Fibroblast of pulmonary artery (primary cell): ENCODE measurements at regions not wholly inside any gene's neighbourhood (a gene's known extent, or its start where the extent isn't known, plus 50 kb on each side); places are given as distances from the start of the nearest gene placed in this dataset.

Experiments
- DNase-seq: peaks from one replicate; pipeline ENCODE4 v3.0.0-alpha.2; 2010; ENCODE audit warnings: low read depth
- H3K4me3 ChIP-seq: replicated peaks from 2 replicates; pipeline ENCODE4 v1.5.1; 2011; ENCODE audit warnings: low read depth, mild to moderate bottlenecking, control low read depth, low read length, moderate library complexity
- TF ChIP-seq, protein P1 (sequence below): IDR thresholded peaks from 2 replicates; pipeline ENCODE4 v1.5.1; 2011; ENCODE audit warnings: mild to moderate bottlenecking, control low read depth, low read length, inconsistent platforms; ENCODE audit errors: missing control alignments

DNA sequence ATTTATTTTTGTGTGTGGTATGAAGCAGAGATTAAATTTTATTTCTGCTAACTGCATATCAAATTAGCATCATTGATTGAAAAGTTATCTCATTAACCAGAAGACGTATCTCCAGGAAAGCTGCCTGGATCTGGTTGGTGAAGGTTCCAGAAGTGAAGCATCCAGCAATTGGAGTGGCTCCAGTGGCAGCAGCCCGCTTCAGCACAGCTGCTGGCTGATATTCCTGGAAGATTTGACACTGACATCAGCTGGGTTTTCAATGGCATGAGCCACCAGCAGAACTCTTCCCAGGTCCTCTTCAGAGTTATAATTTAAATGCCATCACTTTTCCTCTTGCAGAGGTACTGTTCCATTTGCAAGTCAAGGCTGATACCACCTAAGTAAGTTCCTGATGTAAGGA lies 363.5 kb downstream of the BCKDHB start:
- TF ChIP-seq, protein P1, sequence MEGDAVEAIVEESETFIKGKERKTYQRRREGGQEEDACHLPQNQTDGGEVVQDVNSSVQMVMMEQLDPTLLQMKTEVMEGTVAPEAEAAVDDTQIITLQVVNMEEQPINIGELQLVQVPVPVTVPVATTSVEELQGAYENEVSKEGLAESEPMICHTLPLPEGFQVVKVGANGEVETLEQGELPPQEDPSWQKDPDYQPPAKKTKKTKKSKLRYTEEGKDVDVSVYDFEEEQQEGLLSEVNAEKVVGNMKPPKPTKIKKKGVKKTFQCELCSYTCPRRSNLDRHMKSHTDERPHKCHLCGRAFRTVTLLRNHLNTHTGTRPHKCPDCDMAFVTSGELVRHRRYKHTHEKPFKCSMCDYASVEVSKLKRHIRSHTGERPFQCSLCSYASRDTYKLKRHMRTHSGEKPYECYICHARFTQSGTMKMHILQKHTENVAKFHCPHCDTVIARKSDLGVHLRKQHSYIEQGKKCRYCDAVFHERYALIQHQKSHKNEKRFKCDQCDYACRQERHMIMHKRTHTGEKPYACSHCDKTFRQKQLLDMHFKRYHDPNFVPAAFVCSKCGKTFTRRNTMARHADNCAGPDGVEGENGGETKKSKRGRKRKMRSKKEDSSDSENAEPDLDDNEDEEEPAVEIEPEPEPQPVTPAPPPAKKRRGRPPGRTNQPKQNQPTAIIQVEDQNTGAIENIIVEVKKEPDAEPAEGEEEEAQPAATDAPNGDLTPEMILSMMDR = no peak
- H3K4me3 ChIP-seq = no peak overlapping the region
- DNase-seq = no peak

DNA sequence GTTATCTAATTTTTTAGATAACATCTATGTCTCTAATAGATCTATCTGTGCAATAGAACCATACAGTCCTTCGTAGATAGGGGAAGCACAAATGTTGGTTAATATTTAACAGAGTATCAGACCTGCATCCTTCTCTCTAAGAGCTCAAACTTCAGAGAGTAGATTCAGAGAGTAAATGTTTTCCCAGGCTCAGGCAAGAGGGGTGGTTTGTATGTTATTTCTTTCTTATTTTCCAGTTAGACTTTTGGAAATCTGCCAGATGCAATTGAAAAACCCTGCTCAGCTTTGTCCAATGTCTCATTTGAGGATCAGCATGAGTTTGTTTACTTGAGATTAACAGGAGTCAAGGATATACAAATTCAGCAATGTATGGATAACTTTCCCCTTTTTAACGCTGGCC lies 361.9 kb downstream of the BCKDHB start:
- no peak overlapping the region for H3K4me3 ChIP-seq
- TF ChIP-seq, protein P1 = no peak
- no peak for DNase-seq

DNA sequence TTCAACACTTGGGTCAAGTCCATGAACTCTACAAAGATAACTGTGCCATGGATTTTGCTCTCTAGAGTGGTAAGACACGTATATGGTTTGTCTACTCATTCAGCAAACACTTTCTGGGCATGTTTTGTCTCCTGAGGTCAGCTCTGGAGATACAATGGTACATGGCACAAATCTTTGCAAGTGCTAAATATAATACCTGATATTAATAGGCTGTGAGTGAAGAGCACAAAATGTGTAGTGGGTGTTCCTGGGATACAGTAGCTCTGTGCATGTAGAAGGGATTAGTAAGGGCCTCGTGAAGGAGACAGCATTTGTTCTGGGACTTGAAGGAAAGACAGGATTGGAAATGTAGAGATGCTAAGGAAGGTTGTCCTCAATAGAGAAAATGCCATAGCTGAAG lies 360.9 kb downstream of the BCKDHB start:
- TF ChIP-seq, protein P1 = no peak
- DNase-seq = no peak

DNA sequence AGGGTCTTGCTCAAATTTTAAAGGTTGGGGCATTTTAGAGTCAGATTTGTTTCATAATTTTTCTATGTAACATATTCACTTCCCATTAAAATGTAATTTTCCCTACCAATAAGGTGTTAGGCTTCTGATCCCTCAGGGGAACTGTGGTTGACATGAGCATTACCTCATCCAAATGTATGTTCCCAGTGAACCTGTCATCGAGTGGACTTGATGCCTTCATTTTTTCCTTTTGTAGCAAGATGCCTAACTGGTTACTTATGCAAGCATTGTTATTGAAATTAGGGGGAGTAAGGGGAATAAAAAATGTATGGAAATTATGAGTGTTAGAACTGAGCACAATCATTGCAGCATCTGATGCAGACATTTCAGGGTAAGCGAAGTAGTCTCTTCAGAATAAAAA lies 360.5 kb downstream of the BCKDHB start:
- TF ChIP-seq, protein P1 = no peak
- no peak overlapping the region for H3K4me3 ChIP-seq
- DNase-seq = no peak

More for the DNA sequence above, 360.9 kb downstream of the BCKDHB start:
- H3K4me3 ChIP-seq = no peak overlapping the region

DNA sequence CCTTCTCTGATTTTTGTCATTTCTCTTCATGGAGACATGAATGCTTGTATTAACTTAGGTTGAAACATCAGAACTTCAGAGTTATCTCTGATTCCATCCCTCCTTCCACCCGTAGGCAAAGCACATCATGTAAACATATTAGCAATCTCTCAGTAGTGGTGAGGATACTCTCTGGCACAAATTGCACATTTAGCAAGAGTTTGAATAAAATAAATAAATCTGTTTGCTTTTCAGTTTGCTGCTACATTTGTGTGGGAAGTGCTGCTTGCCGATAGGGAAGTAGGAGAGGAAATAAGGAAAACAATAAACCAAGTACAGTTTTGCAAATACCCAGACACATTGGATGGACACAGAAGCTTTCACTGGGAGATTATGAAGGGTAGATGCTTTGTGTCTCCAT lies 359.0 kb downstream of the BCKDHB start:
- no peak overlapping the region for H3K4me3 ChIP-seq
- TF ChIP-seq, protein P1 = no peak
- DNase-seq = no peak

DNA sequence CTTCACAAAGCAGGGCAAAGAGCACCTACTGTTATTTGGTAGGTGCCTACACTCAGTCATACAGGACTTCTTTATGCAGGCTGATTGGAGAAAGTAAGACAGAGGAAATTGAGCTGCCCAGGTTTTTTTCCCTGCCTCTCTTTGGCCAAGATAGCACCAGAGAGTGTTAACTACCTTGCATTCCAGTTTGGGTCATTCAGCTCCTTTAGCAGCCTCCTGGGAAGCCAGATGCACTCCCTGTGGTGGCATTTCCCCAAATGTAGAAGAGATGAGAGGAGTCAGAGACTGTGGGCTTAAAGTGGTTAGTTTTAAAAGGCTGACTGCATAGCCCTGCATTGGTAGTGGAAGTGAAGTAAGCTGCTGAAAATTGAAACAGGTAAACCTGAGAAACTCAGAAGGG lies 358.4 kb downstream of the BCKDHB start:
- no peak for DNase-seq
- TF ChIP-seq, protein P1 = no peak
- H3K4me3 ChIP-seq = no peak overlapping the region

DNA sequence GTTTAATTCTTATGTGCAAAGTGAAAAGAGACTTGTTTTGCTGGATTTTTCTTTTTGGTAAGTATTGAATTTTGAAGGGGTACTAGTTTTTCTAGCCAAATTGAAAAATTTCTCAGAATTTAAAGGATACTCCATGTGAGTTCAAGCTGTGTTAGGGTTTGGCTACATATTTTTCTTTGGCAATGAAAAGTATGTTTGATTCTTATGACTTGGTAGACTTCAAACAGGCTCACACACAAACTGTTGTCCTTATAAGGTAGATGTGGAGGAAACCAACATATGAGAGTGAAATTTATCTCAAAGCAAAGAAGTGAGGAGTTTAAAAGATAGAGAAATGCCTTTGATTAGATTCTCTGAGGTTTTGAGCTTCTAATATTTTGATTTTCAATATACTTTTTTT lies 356.7 kb downstream of the BCKDHB start:
- TF ChIP-seq, protein P1 = no peak
- H3K4me3 ChIP-seq = no peak overlapping the region
- DNase-seq = no peak
